ENCODE measurements at regions not wholly inside any gene's neighbourhood (a gene's known extent, or its start where the extent isn't known, plus 50 kb on each side); places are given as distances from the start of the nearest gene placed in this dataset.

- TF ChIP-seq CTCF (conservative IDR thresholded peaks at IDR 0.05) = no peak
- TF ChIP-seq ZFX (IDR thresholded peaks at IDR 0.05) = no peak
These were observed 118.2 kb upstream of the PRR16 start for GRCh38 chr5:120345947-120346346.

Measured in C4-2B (cell line).